ENCODE measurements at regions not wholly inside any gene's neighbourhood (a gene's known extent, or its start where the extent isn't known, plus 50 kb on each side); places are given as distances from the start of the nearest gene placed in this dataset.

- TF ChIP-seq CTCF (optimal IDR thresholded peaks at IDR 0.05 in 1 of 3, IDR thresholded peaks at IDR 0.05 in 1 of 3, conservative IDR thresholded peaks at IDR 0.05 in 1 of 3; ENCODE audit: extremely low read depth in 1 of 3, insufficient read depth in 2 of 3, low read length in 3 of 3), result no peak
- no peak for TF ChIP-seq EZH2 (IDR thresholded peaks at IDR 0.05; ENCODE audit: low read length)
These were observed 112.2 kb upstream of the FBXO11 start for GRCh38 chr2:48018480-48018879.
